H9 (cell line): ENCODE measurements at regions not wholly inside any gene's neighbourhood (a gene's known extent, or its start where the extent isn't known, plus 50 kb on each side); places are given as distances from the start of the nearest gene placed in this dataset.
A peak's percentile ranks its signal among the peaks of the same experiment; 100 is the strongest.

Experiments used
- DNase-seq: peaks from one replicate; pipeline ENCODE4 v3.0.0-alpha.2; 2017
- H2AFZ ChIP-seq: one replicate; pipeline ENCODE4 v1.6.1; 2013; ENCODE audit warnings: mild to moderate bottlenecking, low read length, control low read depth, moderate library complexity
- H2AK5ac ChIP-seq: 2 replicates; pipeline ENCODE4 v1.6.1; 2013; ENCODE audit warnings: low read length, control low read depth, mixed read lengths; ENCODE audit not compliant: insufficient read length
- H2BK120ac ChIP-seq: one replicate; pipeline ENCODE4 v1.6.1; 2013; ENCODE audit warnings: low read depth, mild to moderate bottlenecking, low read length, control low read depth, inconsistent platforms; ENCODE audit not compliant: poor library complexity, severe bottlenecking
- H2BK12ac ChIP-seq: 2 replicates; pipeline ENCODE4 v1.6.1; 2013; ENCODE audit warnings: low read length, control low read depth, mixed read lengths, low read depth; ENCODE audit not compliant: insufficient read length
- H2BK15ac ChIP-seq: 2 replicates; pipeline ENCODE4 v1.6.1; 2013; ENCODE audit warnings: low read depth, low read length, control low read depth
- H2BK20ac ChIP-seq: one replicate; pipeline ENCODE4 v1.6.1; 2013; ENCODE audit warnings: low read depth, mild to moderate bottlenecking, low read length, control low read depth, inconsistent platforms; ENCODE audit not compliant: poor library complexity, severe bottlenecking
- H2BK5ac ChIP-seq: 2 replicates; pipeline ENCODE4 v1.6.1; 2013; ENCODE audit warnings: low read length, control low read depth, mixed read lengths; ENCODE audit not compliant: insufficient read length
- H3K14ac ChIP-seq: 2 replicates; pipeline ENCODE4 v1.6.1; 2013; ENCODE audit warnings: low read length, control low read depth; ENCODE audit not compliant: insufficient read depth
- H3K18ac ChIP-seq: 2 replicates; pipeline ENCODE4 v1.6.1; 2013; ENCODE audit warnings: low read depth, mild to moderate bottlenecking, mixed read lengths, low read length, control low read depth; ENCODE audit not compliant: insufficient read length
- H3K23ac ChIP-seq: 2 replicates; pipeline ENCODE4 v1.6.1; 2013; ENCODE audit warnings: low read length, control low read depth, mixed read lengths, low read depth; ENCODE audit not compliant: insufficient read length
- H3K23me2 ChIP-seq: 2 replicates; pipeline ENCODE4 v1.6.1; 2013; ENCODE audit warnings: low read depth, mild to moderate bottlenecking, mixed read lengths, low read length, control low read depth; ENCODE audit not compliant: insufficient read length, poor library complexity, severe bottlenecking
- H3K27ac ChIP-seq: 2 replicates; pipeline ENCODE4 v1.5.1; 2013; ENCODE audit warnings: low read length, control low read depth, mixed read lengths, low read depth; ENCODE audit not compliant: insufficient read length
- H3K27me3 ChIP-seq: 2 replicates; pipeline ENCODE4 v1.6.1; 2013; ENCODE audit warnings: low read length, control low read depth, inconsistent platforms; ENCODE audit not compliant: insufficient read depth
- H3K4ac ChIP-seq: 2 replicates; pipeline ENCODE4 v1.6.1; 2013; ENCODE audit warnings: low read depth, mild to moderate bottlenecking, control low read depth, inconsistent platforms, low read length, moderate library complexity
- H3K4me1 ChIP-seq: 2 replicates; pipeline ENCODE4 v1.6.1; 2013; ENCODE audit warnings: low read length, control low read depth, inconsistent platforms; ENCODE audit not compliant: insufficient read depth
- H3K4me2 ChIP-seq: 2 replicates; pipeline ENCODE4 v1.6.1; 2013; ENCODE audit warnings: low read length, control low read depth, mixed read lengths; ENCODE audit not compliant: insufficient read length, insufficient read depth
- H3K56ac ChIP-seq: 2 replicates; pipeline ENCODE4 v1.6.1; 2013; ENCODE audit warnings: low read depth, mild to moderate bottlenecking, mixed read lengths, low read length, control low read depth; ENCODE audit not compliant: insufficient read length
- H3K79me1 ChIP-seq: 2 replicates; pipeline ENCODE4 v1.6.1; 2013; ENCODE audit warnings: low read depth, mild to moderate bottlenecking, moderate library complexity, low read length, control low read depth, inconsistent platforms; ENCODE audit not compliant: insufficient read depth, poor library complexity, severe bottlenecking
- H3K79me2 ChIP-seq: 2 replicates; pipeline ENCODE4 v1.6.1; 2013; ENCODE audit warnings: low read length, control low read depth, inconsistent platforms; ENCODE audit not compliant: insufficient read depth
- H3K9ac ChIP-seq: 2 replicates; pipeline ENCODE4 v1.6.1; 2013; ENCODE audit warnings: low read length, control low read depth, mixed read lengths; ENCODE audit not compliant: insufficient read length; ENCODE audit errors: extremely low read depth
- H3K9me3 ChIP-seq: one replicate; pipeline ENCODE4 v1.6.1; 2013; ENCODE audit warnings: low read depth, low read length, inconsistent platforms; ENCODE audit not compliant: control insufficient read depth
- H3T11ph ChIP-seq: one replicate; pipeline ENCODE4 v1.6.1; 2013; ENCODE audit warnings: mild to moderate bottlenecking, low read length, control low read depth, inconsistent platforms
- H4K20me1 ChIP-seq: one replicate; pipeline ENCODE4 v1.6.1; 2013; ENCODE audit not compliant: control insufficient read depth, insufficient read length, insufficient read depth
- H4K5ac ChIP-seq: 2 replicates; pipeline ENCODE4 v1.6.1; 2013; ENCODE audit warnings: low read depth, mild to moderate bottlenecking, mixed read lengths, low read length, control low read depth; ENCODE audit not compliant: insufficient read length
- H4K8ac ChIP-seq: replicated peaks from 2 replicates; pipeline ENCODE4 v1.6.1; 2013; ENCODE audit warnings: low read length, control low read depth, mixed read lengths, low read depth; ENCODE audit not compliant: insufficient read length
- H4K91ac ChIP-seq: 2 replicates; pipeline ENCODE4 v1.6.1; 2013; ENCODE audit warnings: low read depth, mild to moderate bottlenecking, moderate library complexity, mixed read lengths, low read length, control low read depth; ENCODE audit not compliant: insufficient read length
- H3K27ac Mint-ChIP-seq, 3 experiments: 2 replicates in 2 of 3; 3 replicates in 1 of 3; pipeline ENCODE4 v1.8.0; 2020 to 2021; ENCODE audit warnings: mixed read lengths in 3 of 3, mild to moderate bottlenecking in 1 of 3, moderate library complexity in 1 of 3
- H3K27me3 Mint-ChIP-seq: 2 replicates; pipeline ENCODE4 v1.8.0; 2021; ENCODE audit warnings: low read depth, mild to moderate bottlenecking, moderate library complexity, mixed read lengths
- H3K36me3 Mint-ChIP-seq, 3 experiments: 2 replicates in 2 of 3; 3 replicates in 1 of 3; pipeline ENCODE4 v1.8.0; 2020 to 2021; ENCODE audit warnings: low read depth in 3 of 3, mixed read lengths in 3 of 3; ENCODE audit not compliant: insufficient read depth in 1 of 3
- H3K4me1 Mint-ChIP-seq, 2 experiments: 2 replicates each; pipeline ENCODE4 v1.8.0; 2020; ENCODE audit warnings: mixed read lengths in 2 of 2
- H3K4me3 Mint-ChIP-seq, 2 experiments: 2 replicates in 1 of 2; 3 replicates in 1 of 2; pipeline ENCODE4 v1.8.0; 2020 to 2021; ENCODE audit warnings: mild to moderate bottlenecking in 2 of 2, mixed read lengths in 2 of 2, moderate library complexity in 1 of 2
- H3K9me3 Mint-ChIP-seq, 2 experiments: 2 replicates in 1 of 2; 3 replicates in 1 of 2; pipeline ENCODE4 v1.8.0; 2020; ENCODE audit warnings: mild to moderate bottlenecking in 2 of 2, mixed read lengths in 2 of 2, moderate library complexity in 1 of 2
- TF ChIP-seq, protein P1 (sequence below): fragments of 200-600 bp; sonication (generic); conservative IDR thresholded peaks from 3 replicates; pipeline ENCODE4 v1.8.0; 2021; ENCODE audit warnings: antibody characterized with exemption, mild to moderate bottlenecking

- no peak overlapping the region for H4K8ac ChIP-seq
- H3K4me1 ChIP-seq = no peaks in the 10 kb centered on the region
- H3K4me2 ChIP-seq = no peak overlapping the region
- no peak for DNase-seq
- no peak overlapping the region for H2BK15ac ChIP-seq
- H3K4ac ChIP-seq = no peak overlapping the region
- no peaks in the 10 kb centered on the region for H3K9me3 ChIP-seq
- no peak overlapping the region for H2BK120ac ChIP-seq
- Mint-ChIP-seq H3K36me3 (no peaks in the 10 kb centered on the region), H3K4me1 (no peaks in the 10 kb centered on the region), H3K4me3 (no peak overlapping the region), H3K27ac (no peak overlapping the region), H3K9me3 (no peaks in the 10 kb centered on the region), H3K27me3 (no peaks in the 10 kb centered on the region)
- no peak overlapping the region for H3K27ac ChIP-seq
- no peaks in the 10 kb centered on the region for H3K79me1 ChIP-seq
- H2AK5ac ChIP-seq = no peak overlapping the region
- H3K23ac ChIP-seq = no peak overlapping the region
- H4K5ac ChIP-seq = no peak overlapping the region
- no peaks in the 10 kb centered on the region for H3K79me2 ChIP-seq
- no peaks in the 10 kb centered on the region for H3K27me3 ChIP-seq
- H3K18ac ChIP-seq = no peak overlapping the region
- no peaks in the 10 kb centered on the region for H3K23me2 ChIP-seq
- no peaks in the 10 kb centered on the region for H4K20me1 ChIP-seq
- no peak overlapping the region for H3K14ac ChIP-seq
- H2AFZ ChIP-seq = no peak overlapping the region
- no peak overlapping the region for H4K91ac ChIP-seq
- TF ChIP-seq, protein P1, sequence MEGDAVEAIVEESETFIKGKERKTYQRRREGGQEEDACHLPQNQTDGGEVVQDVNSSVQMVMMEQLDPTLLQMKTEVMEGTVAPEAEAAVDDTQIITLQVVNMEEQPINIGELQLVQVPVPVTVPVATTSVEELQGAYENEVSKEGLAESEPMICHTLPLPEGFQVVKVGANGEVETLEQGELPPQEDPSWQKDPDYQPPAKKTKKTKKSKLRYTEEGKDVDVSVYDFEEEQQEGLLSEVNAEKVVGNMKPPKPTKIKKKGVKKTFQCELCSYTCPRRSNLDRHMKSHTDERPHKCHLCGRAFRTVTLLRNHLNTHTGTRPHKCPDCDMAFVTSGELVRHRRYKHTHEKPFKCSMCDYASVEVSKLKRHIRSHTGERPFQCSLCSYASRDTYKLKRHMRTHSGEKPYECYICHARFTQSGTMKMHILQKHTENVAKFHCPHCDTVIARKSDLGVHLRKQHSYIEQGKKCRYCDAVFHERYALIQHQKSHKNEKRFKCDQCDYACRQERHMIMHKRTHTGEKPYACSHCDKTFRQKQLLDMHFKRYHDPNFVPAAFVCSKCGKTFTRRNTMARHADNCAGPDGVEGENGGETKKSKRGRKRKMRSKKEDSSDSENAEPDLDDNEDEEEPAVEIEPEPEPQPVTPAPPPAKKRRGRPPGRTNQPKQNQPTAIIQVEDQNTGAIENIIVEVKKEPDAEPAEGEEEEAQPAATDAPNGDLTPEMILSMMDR = peak; percentile 58; the same call in 2 of the 3 replicates
- no peak overlapping the region for H2BK12ac ChIP-seq
- H2BK20ac ChIP-seq = no peak overlapping the region
- H3T11ph ChIP-seq = no peak overlapping the region
- H3K56ac ChIP-seq = no peak overlapping the region
- no peak overlapping the region for H3K9ac ChIP-seq
- H2BK5ac ChIP-seq = no peak overlapping the region
Observed at GRCh38 chr6:78436335-78436734, 431.0 kb upstream of the IRAK1BP1 start.
